Fibroblast of skin of scalp (primary cell): ENCODE measurements at regions not wholly inside any gene's neighbourhood (a gene's known extent, or its start where the extent isn't known, plus 50 kb on each side); places are given as distances from the start of the nearest gene placed in this dataset.
"Not testable (repeated sequence)": the region's sequence is repeated elsewhere in the genome, so short reads cannot be mapped to it uniquely, and the experiment has no call there.

Source experiments
- DNase-seq: peaks from one replicate; pipeline ENCODE4 v3.0.0-alpha.2; 2013

DNA sequence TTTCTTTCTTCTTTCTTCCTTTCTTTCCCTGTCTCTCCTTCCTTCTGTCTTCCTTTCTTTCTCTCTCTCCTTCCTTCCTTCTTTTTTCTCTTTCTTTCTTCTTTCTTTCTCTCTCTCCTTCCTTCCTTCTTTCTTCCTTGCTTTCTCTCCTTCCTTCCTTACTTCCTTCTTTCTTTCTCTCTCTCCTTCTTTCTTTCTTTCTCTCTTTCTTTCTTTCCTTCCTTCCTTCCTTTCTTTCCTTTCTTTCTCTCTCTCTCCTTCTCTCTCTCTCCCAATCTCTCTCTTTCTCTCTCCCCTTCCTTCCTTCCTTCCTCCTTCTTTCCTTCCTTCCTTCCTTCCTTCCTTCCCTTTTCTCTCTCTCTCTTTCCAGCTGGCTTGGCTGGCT is 2806.6 kb downstream of the RPIA start:
- not testable (repeated sequence) for DNase-seq

DNA sequence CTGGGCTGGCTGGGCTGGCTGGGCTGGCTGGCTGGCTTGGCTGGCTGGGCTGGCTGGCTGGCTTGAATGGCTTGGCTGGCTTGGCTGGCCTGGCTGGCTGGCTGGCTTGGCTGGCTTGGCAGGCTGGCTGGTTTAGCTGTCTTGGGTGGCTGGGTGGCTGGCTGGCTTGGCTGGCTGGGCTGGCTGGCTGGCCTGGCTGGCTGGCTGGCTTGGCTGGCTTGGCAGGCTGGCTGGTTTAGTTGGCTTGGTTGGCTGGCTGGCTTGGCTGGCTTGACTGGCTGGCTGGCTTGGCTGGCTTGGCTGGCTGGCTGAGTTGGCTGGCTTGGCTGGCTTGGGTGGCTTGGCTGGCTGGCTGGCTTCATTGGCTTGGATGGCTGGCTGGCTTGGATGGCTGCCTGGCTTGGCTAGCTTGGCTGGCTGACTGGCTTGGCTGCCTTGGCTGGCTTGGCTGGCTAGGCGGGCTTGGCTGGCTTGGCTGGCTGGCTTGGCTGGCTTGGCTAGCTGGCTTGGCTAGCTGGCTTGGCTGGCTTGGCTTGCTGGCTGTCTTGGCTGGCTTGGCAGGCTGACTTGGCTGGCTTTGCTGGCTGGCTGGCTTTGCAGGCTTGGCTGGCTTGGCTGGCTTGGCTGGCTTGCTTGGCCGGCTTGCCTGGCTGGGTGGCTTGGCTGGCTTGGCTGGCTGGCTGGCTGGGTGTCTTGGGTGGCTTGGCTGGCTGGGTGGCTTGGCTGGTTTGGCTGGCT is 2807.2 kb downstream of the RPIA start:
- DNase-seq = not testable (repeated sequence)

DNA sequence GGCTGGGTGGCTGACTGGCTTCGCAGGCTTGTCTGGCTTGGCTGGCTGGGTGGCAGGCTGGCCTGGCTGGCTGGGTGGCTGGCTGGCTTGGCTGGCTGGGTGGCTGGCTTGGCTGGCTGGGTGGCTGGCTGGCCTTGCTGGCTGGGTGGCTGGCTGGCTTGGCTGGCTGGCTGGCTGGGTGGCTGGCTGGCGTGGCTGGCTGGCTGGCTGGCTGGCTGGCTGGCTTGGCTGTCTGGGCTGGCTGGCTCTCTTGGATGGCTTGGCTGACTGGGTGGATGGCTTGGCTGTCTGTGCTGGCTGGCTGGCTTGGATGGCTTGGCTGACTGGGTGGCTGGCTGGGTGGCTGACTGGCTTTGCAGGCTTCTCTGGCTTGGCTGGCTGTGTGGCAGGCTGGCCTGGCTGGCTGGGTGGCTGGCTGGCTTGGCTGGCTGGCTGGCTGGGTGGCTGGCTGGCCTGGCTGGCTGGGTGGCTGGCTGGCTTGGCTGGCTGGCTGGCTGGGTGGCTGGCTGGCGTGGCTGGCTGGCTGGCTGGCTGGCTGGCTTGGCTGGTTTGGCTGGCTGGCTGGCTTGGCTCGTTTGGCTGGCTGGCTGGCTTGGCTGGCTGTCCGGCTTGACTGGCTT is 2808.1 kb downstream of the RPIA start:
- not testable (repeated sequence) for DNase-seq

DNA sequence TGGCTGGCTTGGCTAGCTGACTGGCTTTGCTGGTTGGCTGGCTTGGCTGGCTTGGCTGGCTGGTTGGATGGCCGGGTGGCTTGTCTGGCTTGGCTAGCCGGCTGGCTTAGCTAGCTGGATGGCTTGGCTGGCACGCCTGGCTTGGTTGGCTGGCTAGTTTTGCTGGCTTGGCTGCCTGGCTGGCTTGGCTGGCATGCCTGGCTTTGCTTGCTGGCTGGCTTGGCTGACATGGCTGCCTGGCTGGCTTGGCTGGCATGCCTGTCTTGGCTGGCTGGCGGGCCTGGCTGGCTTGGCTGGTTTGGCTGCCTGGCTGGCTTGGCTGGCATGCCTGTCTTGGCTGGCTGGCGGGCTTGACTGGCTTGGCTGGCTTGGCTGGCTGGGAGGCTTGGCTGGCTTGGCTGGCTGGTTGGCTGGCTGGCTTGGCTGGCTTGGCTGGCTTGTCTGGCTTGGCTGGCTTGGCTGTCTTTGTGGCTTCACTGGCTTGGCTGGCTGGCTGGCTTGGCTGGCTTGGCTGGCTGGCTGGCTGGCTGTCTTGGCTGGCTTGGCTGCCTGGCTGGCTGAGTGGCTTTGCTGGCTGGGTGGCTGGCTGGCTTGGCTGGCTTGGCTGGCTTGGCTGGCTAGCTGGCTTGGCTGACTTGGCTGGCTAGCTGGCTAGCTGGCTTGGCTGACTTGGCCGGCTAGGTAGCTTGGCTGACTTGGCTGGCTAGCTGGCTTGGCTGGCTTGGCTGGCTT is 2808.9 kb downstream of the RPIA start:
- not testable (repeated sequence) for DNase-seq

DNA sequence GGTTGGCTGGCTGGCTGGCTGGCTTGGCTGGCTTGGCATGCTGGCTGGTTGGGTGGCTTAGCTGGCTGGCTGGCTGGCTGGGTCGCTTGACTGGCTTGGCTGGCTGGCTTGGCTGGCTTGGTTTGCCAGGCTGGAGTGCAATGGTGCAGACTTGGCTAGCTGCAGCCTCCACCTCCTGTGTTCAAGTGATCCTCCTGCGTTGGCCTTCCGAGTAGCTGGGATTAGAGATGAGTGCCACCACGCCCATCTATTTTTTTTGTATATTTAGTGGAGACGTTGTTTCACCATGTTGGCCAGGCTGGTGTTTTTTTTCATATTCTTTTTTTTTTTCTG is 2809.5 kb downstream of the RPIA start:
- not testable (repeated sequence) for DNase-seq

DNA sequence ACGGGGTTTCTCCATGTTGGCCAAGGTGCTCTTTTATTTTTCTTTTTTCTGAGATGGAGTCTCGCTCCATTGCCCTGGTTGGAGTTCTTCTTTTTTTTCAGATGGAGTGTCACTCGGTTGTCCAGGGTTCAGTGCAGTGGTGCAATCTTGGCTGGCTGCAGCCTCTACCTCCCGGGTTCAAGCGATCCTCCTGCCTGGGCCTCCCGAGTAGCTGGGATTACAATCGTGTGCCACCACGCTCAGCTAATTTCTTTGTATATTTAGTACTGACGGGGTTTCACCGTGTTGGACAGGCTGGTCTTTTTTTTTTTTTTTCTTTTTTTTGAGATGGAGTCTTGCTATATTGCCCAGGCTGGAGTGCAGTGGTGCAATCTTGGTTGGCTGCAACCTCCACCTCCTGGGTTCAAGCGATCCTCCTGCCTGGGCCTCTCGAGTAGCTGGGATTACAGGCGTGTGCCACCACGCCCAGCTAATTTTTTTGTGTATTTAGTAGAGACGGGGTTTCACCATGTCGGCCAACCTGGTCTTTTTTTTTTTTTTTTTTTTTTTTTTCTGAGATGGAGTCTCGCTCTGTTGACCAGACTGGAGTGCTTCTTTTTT is 2810.1 kb downstream of the RPIA start:
- DNase-seq = not testable (repeated sequence)

DNA sequence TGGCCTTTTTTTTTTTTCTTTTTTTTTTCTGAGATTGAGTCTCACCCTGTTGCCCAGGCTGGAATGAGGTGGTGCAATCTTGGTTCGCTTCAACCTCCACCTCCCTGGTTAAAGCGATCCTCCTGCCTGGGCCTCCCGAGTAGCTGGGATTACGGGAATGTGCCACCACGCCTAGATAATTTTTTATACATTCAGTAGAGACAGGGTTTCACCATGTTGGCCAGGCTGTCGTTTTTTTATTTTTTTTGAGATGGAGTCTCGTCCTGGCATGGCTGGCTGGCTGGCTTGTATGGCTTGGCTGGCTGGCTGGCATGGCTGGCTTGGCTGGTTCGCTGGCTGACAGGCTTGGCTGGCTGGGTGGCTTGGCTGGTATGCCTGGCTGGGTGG is 2812.1 kb downstream of the RPIA start:
- DNase-seq = not testable (repeated sequence)

DNA sequence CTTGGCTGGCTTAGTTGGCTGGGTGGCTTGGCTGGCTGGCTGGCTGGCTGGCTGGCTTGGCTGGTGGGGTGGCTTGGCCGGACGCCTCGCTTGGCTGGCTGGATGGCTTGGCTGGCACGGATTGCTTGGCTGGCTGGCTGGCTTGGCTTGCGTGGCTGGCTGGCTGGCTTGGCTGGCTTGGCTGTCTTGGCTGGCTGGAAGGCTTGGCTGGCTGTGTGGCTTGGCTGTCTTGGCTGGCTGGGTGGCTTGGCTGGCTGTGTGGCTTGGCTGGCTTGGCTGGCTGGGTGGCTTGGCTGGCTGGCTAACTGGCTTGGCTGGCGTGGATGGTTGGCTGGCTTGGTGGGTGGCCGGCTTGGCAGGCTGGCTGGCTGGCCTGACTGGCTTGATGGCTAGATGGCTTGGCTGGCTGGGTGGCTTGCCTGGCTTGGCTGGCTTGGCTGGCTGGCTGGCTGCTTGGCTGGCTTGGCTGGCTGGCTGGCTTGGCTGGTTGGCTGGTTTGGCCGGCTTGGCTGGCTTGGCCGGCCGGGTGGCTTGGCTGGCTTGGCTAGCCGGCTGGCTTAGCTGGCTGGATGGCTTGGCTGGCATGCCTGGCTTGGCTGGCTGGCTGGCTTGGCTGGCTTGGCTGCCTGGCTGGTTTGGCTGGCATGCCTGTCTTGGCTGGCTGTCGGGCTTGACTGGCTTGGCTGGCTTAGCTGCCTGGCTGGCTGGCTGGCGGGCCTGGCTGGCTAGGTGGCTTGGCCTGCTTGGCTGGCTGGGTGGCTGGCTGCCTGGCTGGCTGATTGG is 2812.7 kb downstream of the RPIA start:
- not testable (repeated sequence) for DNase-seq

DNA sequence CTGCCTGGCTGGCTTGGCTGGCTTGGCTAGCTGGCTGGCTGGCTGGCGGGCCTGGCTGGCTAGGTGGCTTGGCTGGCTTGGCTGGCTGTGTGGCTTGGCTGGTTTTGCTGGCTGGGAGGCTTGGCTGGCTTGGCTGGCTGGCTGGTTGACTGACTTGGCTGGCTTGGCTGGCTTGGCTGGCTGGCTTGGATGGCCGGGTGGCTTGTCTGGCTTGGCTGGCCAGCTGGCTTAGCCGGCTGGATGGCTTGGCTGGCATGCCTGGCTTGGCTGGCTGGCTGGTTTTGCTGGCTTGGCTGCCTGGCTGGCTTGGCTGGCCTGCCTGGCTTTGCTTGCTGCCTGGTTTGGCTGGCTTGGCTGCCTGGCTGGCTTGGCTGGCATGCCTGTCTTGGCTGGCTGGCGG is 2817.3 kb downstream of the RPIA start:
- not testable (repeated sequence) for DNase-seq

DNA sequence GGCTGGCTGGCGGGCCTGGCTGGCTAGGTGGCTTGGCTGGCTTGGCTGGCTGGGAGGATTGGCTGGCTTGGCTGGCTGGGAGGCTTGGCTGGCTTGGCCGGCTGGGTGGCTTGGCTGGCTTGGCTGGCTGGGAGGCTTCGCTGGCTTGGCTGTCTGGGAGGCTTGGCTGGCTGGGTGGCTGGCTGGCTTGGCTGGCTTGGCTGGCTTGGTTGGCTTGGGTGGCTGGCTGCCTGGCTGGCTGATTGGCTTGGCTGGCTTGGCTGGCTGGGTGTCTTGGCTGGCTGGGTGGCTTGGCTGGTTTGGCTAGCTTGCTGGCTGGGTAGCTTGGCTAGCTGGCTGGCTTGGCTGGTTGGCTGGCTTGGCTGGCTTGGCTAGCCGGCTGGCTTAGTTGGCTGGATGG is 2817.8 kb downstream of the RPIA start:
- DNase-seq = not testable (repeated sequence)

DNA sequence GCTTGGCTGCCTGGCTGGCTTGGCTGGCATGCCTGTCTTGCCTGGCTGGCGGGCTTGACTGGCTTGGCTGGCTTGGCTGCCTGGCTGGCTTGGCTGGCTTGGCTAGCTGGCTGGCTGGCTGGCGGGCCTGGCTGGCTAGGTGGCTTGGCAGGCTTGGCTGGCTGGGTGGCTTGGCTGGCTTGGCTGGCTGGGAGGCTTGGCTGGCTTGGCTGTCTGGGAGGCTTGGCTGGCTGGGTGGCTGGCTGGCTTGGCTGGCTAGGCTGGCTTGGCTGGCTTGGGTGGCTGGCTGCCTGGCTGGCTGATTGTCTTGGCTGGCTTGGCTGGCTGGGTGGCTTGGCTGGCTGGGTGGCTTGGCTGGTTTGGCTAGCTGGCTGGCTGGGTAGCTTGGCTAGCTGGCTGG is 2819.7 kb downstream of the RPIA start:
- DNase-seq = not testable (repeated sequence)

DNA sequence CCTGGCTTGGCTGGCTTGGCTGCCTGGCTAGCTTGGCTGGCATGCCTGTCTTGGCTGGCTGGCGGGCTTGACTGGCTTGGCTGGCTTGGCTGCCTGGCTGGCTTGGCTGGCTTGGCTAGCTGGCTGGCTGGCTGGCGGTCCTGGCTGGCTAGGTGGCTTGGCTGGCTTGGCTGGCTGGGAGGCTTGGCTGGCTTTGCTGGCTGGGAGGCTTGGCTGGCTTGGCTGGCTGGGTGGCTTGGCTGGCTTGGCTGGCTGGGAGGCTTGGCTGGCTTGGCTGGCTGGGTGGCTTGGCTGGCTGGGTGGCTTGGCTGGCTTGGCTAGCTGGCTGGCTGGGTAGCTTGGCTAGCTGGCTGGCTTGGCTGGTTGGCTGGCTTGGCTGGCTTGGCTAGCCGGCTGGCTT is 2824.5 kb downstream of the RPIA start:
- DNase-seq = not testable (repeated sequence)

DNA sequence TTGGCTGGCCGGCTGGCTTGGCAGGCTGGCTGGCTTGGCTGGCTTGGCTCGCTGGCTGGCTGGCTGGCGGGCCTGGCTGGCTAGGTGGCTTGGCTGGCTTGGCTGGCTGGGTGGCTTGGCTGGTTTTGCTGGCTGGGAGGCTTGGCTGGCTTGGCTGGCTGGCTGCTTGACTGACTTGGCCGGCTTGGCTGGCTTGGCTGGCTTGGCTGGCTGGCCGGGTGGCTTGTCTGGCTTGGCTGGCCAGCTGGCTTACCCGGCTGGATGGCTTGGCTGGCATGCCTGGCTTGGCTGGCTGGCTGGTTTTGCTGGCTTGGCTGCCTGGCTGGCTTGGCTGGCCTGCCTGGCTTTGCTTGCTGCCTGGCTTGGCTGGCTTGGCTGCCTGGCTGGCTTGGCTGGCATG is 2825.2 kb downstream of the RPIA start:
- not testable (repeated sequence) for DNase-seq

DNA sequence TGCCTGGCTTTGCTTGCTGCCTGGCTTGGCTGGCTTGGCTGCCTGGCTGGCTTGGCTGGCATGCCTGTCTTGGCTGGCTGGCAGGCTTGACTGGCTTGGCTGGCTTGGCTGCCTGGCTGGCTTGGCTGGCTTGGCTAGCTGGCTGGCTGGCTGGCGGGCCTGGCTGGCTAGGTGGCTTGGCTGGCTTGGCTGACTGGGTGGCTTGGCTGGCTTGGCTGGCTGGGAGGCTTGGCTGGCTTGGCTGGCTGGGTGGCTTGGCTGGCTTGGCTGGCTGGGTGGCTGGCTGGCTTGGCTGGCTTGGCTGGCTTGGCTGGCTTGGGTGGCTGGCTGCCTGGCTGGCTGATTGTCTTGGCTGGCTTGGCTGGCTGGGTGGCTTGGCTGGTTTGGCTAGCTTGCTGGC is 2826.4 kb downstream of the RPIA start:
- DNase-seq = not testable (repeated sequence)

DNA sequence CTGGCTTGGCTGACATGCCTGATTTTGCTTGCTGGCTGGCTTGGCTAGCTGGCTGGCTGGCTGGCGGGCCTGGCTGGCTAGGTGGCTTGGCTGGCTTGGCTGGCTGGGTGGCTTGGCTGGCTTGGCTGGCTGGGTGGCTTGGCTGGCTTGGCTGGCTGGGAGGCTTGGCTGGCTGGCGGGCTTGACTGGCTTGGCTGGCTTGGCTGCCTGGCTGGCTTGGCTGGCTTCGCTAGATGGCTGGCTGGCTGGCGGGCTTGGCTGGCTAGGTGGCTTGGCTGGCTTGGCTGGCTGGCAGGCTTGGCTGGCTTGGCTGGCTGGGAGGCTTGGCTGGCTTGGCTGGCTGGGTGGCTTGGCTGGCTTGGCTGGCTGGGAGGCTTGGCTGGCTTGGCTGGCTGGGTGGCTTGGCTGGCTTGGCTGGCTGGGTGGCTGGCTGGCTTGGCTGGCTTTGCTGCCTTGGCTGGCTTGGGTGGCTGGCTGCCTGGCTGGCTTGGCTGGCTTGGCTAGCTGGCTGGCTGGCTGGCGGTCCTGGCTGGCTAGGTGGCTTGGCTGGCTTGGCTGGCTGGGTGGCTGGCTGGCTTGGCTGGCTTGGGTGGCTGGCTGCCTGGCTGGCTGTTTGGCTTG is 2827.0 kb downstream of the RPIA start:
- not testable (repeated sequence) for DNase-seq

DNA sequence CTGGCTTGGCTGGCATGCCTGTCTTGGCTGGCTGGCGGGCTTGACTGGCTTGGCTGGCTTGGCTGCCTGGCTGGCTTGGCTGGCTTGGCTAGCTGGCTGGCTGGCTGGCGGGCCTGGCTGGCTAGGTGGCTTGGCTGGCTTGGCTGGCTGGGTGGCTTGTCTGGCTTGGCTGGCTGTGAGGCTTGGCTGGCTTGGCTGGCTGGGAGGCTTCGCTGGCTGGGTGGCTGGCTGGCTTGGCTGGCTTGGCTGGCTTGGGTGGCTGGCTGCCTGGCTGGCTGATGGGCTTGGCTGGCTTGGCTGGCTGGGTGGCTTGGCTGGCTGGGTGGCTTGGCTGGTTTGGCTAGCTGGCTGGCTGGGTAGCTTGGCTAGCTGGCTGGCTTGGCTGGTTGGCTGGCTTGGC is 2827.9 kb downstream of the RPIA start:
- not testable (repeated sequence) for DNase-seq

DNA sequence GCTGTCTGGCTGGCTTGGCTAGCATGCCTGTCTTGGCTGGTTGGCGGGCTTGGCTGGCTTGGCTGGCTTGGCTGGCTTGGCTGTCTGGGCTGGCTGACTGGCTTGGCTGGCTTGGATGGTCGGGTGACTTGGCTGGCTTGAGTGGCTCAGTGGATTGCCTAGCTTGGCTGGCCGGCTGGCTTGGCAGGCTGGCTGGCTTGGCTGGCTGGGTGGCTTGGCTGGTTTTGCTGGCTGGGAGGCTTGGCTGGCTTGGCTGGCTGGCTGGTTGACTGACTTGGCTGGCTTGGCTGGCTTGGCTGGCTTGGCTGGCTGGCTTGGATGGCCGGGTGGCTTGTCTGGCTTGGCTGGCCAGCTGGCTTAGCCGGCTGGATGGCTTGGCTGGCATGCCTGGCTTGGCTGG is 2828.4 kb downstream of the RPIA start:
- DNase-seq = not testable (repeated sequence)

DNA sequence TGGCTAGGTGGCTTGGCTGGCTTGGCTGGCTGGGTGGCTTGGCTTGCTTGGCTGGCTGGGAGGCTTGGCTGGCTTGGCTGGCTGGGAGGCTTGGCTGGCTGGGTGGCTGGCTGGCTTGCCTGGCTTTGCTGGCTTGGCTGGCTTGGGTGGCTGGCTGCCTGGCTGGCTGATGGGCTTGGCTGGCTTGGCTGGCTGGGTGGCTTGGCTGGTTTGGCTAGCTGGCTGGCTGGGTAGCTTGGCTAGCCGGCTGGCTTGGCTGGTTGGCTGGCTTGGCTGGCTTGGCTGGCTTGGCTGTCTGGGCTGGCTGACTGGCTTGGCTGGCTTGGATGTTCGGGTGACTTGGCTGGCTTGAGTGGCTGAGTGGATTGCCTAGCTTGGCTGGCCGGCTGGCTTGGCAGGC is 2829.1 kb downstream of the RPIA start:
- not testable (repeated sequence) for DNase-seq

DNA sequence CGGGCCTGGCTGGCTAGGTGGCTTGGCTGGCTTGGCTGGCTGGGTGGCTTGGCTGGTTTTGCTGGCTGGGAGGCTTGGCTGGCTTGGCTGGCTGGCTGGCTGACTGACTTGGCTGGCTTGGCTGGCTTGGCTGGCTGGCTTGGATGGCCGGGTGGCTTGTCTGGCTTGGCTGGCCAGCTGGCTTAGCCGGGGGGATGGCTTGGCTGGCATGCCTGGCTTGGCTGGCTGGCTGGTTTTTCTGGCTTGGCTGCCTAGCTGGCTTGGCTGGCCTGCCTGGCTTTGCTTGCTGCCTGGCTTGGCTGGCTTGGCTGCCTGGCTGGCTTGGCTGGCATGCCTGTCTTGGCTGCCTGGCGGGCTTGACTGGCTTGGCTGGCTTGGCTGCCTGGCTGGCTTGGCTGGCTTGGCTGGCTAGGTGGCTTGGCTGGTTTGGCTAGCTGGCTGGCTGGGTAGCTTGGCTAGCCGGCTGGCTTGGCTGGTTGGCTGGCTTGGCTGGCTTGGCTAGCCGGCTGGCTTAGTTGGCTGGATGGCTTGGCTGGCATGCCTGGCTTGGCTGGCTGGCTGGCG is 2829.6 kb downstream of the RPIA start:
- not testable (repeated sequence) for DNase-seq

DNA sequence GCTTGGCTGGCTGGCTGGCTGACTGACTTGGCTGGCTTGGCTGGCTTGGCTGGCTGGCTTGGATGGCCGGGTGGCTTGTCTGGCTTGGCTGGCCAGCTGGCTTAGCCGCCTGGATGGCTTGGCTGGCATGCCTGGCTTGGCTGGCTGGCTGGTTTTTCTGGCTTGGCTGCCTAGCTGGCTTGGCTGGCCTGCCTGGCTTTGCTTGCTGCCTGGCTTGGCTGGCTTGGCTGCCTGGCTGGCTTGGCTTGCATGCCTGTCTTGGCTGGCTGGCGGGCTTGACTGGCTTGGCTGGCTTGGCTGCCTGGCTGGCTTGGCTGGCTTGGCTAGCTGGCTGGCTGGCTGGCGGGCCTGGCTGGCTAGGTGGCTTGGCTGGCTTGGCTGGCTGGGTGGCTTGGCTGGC is 2830.5 kb downstream of the RPIA start:
- not testable (repeated sequence) for DNase-seq

DNA sequence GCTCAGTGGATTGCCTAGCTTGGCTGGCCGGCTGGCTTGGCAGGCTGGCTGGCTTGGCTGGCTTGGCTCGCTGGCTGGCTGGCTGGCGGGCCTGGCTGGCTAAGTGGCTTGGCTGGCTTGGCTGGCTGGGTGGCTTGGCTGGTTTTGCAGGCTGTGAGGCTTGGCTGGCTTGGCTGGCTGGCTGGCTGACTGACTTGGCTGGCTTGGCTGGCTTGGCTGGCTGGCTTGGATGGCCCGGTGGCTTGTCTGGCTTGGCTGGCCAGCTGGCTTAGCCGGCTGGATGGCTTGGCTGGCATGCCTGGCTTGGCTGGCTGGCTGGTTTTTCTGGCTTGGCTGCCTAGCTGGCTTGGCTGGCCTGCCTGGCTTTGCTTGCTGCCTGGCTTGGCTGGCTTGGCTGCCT is 2831.4 kb downstream of the RPIA start:
- DNase-seq = not testable (repeated sequence)

DNA sequence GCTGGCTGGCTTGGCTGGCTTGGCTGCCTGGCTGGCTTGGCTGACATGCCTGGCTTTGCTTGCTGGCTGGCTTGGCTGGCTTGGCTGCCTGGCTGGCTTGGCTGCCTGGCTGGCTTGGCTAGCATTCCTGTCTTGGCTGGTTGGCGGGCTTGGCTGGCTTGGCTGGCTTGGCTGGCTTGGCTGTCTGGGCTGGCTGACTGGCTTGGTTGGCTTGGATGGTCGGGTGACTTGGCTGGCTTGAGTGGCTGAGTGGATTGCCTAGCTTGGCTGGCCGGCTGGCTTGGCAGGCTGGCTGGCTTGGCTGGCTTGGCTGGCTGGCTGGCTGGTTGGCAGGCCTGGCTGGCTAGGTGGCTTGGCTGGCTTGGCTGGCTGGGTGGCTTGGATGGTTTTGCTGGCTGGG is 2832.3 kb downstream of the RPIA start:
- DNase-seq = not testable (repeated sequence)
